ENCODE measurements at regions not wholly inside any gene's neighbourhood (a gene's known extent, or its start where the extent isn't known, plus 50 kb on each side); places are given as distances from the start of the nearest gene placed in this dataset.
"Not testable (repeated sequence)": the region's sequence is repeated elsewhere in the genome, so short reads cannot be mapped to it uniquely, and the experiment has no call there.

- DNase-seq = peak; percentile 45
Observed at GRCh38 chr2:88865801-88866371, 174.4 kb downstream of the RPIA start.

GRCh38 chr2:88866756-88867155 is 175.3 kb downstream of the RPIA start:
- DNase-seq = peak; percentile 92

- no peak for DNase-seq
Observed at GRCh38 chr2:88868861-88869260, 177.4 kb downstream of the RPIA start.

- no peak for DNase-seq
Observed at GRCh38 chr2:88870267-88870839, 178.9 kb downstream of the RPIA start.

- peak; percentile 74 for DNase-seq
Observed at GRCh38 chr2:88871336-88871735, 179.9 kb downstream of the RPIA start.

- no peak for DNase-seq
Observed at GRCh38 chr2:88873620-88874019, 182.1 kb downstream of the RPIA start.

- DNase-seq = peak; percentile 57
Observed at GRCh38 chr2:88874063-88874657, 182.7 kb downstream of the RPIA start.

GRCh38 chr2:88875736-88876135 is 184.3 kb downstream of the RPIA start:
- peak; percentile 8 for DNase-seq

GRCh38 chr2:88880441-88880953 is 189.0 kb downstream of the RPIA start:
- DNase-seq = peak; percentile 54

- no peak for DNase-seq
Observed at GRCh38 chr2:88885275-88885674, 193.8 kb downstream of the RPIA start.

- DNase-seq = no peak
Observed at GRCh38 chr2:88885679-88886416, 194.4 kb downstream of the RPIA start.

GRCh38 chr2:88887466-88887865 is 196.0 kb downstream of the RPIA start:
- DNase-seq = peak; percentile 11

- no peak for DNase-seq
Observed at GRCh38 chr2:88892207-88892606, 200.7 kb downstream of the RPIA start.

- DNase-seq = no peak
Observed at GRCh38 chr2:88892788-88893187, 201.3 kb downstream of the RPIA start.

GRCh38 chr2:88896971-88897370 is 205.5 kb downstream of the RPIA start:
- DNase-seq = no peak

GRCh38 chr2:88897715-88898114 is 206.2 kb downstream of the RPIA start:
- DNase-seq = peak; percentile 89

- peak; percentile 61 for DNase-seq
Observed at GRCh38 chr2:88903749-88904353, 212.4 kb downstream of the RPIA start.

- no peak for DNase-seq
Observed at GRCh38 chr2:88913280-88913679, 221.8 kb downstream of the RPIA start.

- peak; percentile 24 for DNase-seq
Observed at GRCh38 chr2:88919087-88919738, 227.7 kb downstream of the RPIA start.

GRCh38 chr2:88920399-88920798 is 228.9 kb downstream of the RPIA start:
- DNase-seq = not testable (repeated sequence)

GRCh38 chr2:88924533-88924932 is 233.1 kb downstream of the RPIA start:
- DNase-seq = no peak

- no peak for DNase-seq
Observed at GRCh38 chr2:88925770-88926462, 234.4 kb downstream of the RPIA start.
